Smooth muscle cell (in vitro differentiated cells): ENCODE measurements at regions not wholly inside any gene's neighbourhood (a gene's known extent, or its start where the extent isn't known, plus 50 kb on each side); places are given as distances from the start of the nearest gene placed in this dataset.

Experiments used
- DNase-seq: peaks from one replicate; lab custom pipeline; 2025; ENCODE audit not compliant: unreplicated experiment; lab: John Stamatoyannopoulos, UW
- H2AFZ ChIP-seq: fragments of 200-600 bp; sonication (generic); 2 replicates; pipeline ENCODE4 v1.6.0; 2016; ENCODE audit warnings: antibody characterized with exemption, low read depth, mild to moderate bottlenecking
- H3F3A ChIP-seq: fragments of 200-600 bp; sonication (generic); 2 replicates; pipeline ENCODE4 v1.6.0; 2017; ENCODE audit warnings: antibody characterized with exemption, low read depth
- H3K27ac ChIP-seq: fragments of 200-600 bp; sonication (generic); 2 replicates; pipeline ENCODE4 v1.5.1; 2016; ENCODE audit warnings: low read depth, mild to moderate bottlenecking
- H3K27me3 ChIP-seq: fragments of 200-600 bp; sonication (generic); 2 replicates; pipeline ENCODE4 v1.6.1; 2016; ENCODE audit warnings: low read depth, mild to moderate bottlenecking
- H3K36me3 ChIP-seq: fragments of 200-600 bp; sonication (generic); 2 replicates; pipeline ENCODE4 v1.5.1; 2016; ENCODE audit warnings: low read depth
- H3K4me1 ChIP-seq: fragments of 200-600 bp; sonication (generic); 2 replicates; pipeline ENCODE4 v1.5.1; 2016; ENCODE audit warnings: low read depth
- H3K4me2 ChIP-seq: fragments of 200-600 bp; sonication (generic); 2 replicates; pipeline ENCODE4 v1.6.0; 2016; ENCODE audit warnings: mild to moderate bottlenecking
- H3K4me3 ChIP-seq: fragments of 200-600 bp; sonication (generic); 2 replicates; pipeline ENCODE4 v1.5.1; 2016; ENCODE audit warnings: mild to moderate bottlenecking
- H3K79me2 ChIP-seq: fragments of 200-600 bp; sonication (generic); 2 replicates; pipeline ENCODE4 v1.6.0; 2016; ENCODE audit warnings: low read depth, mild to moderate bottlenecking
- H3K9ac ChIP-seq: fragments of 200-600 bp; sonication (generic); 2 replicates; pipeline ENCODE4 v1.6.0; 2016; ENCODE audit warnings: low read depth
- H3K9me3 ChIP-seq: fragments of 200-600 bp; sonication (generic); replicated peaks from 2 replicates; pipeline ENCODE4 v1.5.1; 2016; ENCODE audit warnings: low read depth
- H4K20me1 ChIP-seq: fragments of 200-600 bp; sonication (generic); 2 replicates; pipeline ENCODE4 v1.6.0; 2016; ENCODE audit warnings: low read depth
- CTCF ChIP-seq: fragments of 200-600 bp; sonication (generic); IDR thresholded peaks from 2 replicates; pipeline ENCODE4 v1.5.1; 2017; ENCODE audit warnings: borderline replicate concordance, mild to moderate bottlenecking, antibody characterized with exemption; ENCODE audit not compliant: insufficient read depth, poor library complexity, severe bottlenecking
- WGBS: methylation state at CpG from one replicate; pipeline ENCODE4 v1.1.7; 2016; ENCODE audit warnings: low lambda C conversion rate; 5-methylcytosine and 5-hydroxymethylcytosine counted together

GRCh38 chr1:182281541-182281940 is 110.0 kb downstream of the GLUL start:
- Histone ChIP-seq H3K9me3 (no peaks in the 10 kb centered on the region), H3K27me3 (no peaks in the 10 kb centered on the region), H2AFZ (no peak overlapping the region), H3K9ac (no peak overlapping the region), H3F3A (no peaks in the 10 kb centered on the region), H4K20me1 (no peaks in the 10 kb centered on the region), H3K36me3 (no peaks in the 10 kb centered on the region), H3K27ac (no peak overlapping the region), H3K4me3 (no peak overlapping the region), H3K79me2 (no peaks in the 10 kb centered on the region), H3K4me1 (peaks cover 23% of the 10 kb centered on the region), H3K4me2 (no peak overlapping the region)
- no peak for TF ChIP-seq CTCF
- no peak for DNase-seq
- 64% methylated on average over 6 of the region's 6 CpGs for WGBS

- H3K79me2 ChIP-seq: no peaks in the 10 kb centered on the region
- H3K9me3 ChIP-seq: no peaks in the 10 kb centered on the region
- no peaks in the 10 kb centered on the region for H3K27me3 ChIP-seq
- H3K9ac ChIP-seq: no peak overlapping the region
- no peak for DNase-seq
- no peak overlapping the region for H3K27ac ChIP-seq
- no peak overlapping the region for H3K4me2 ChIP-seq
- no peak for TF ChIP-seq CTCF
- 94% methylated on average over 2 of the region's 2 CpGs for WGBS
- H3K4me1 ChIP-seq: peaks cover 23% of the 10 kb centered on the region
- H3F3A ChIP-seq: no peaks in the 10 kb centered on the region
- no peaks in the 10 kb centered on the region for H4K20me1 ChIP-seq
- no peaks in the 10 kb centered on the region for H3K36me3 ChIP-seq
- no peak overlapping the region for H2AFZ ChIP-seq
- H3K4me3 ChIP-seq: no peak overlapping the region
Observed at GRCh38 chr1:182280504-182280900, 111.1 kb downstream of the GLUL start.

- no peak overlapping the region for H2AFZ ChIP-seq
- TF ChIP-seq CTCF: no peak
- 66% methylated on average over 9 of the region's 9 CpGs for WGBS
- no peak overlapping the region for H3K27ac ChIP-seq
- H3F3A ChIP-seq: no peaks in the 10 kb centered on the region
- H3K27me3 ChIP-seq: no peaks in the 10 kb centered on the region
- H3K79me2 ChIP-seq: no peaks in the 10 kb centered on the region
- no peak overlapping the region for H3K4me2 ChIP-seq
- H3K9ac ChIP-seq: no peak overlapping the region
- H3K9me3 ChIP-seq: no peaks in the 10 kb centered on the region
- no peak overlapping the region for H3K4me3 ChIP-seq
- no peaks in the 10 kb centered on the region for H4K20me1 ChIP-seq
- H3K36me3 ChIP-seq: no peaks in the 10 kb centered on the region
- H3K4me1 ChIP-seq: peaks cover 23% of the 10 kb centered on the region
- DNase-seq: no peak
Observed at GRCh38 chr1:182279724-182280503, 111.7 kb downstream of the GLUL start.

- Histone ChIP-seq H3K4me1 (peaks cover 23% of the 10 kb centered on the region), H2AFZ (no peak overlapping the region), H3K79me2 (no peaks in the 10 kb centered on the region), H4K20me1 (no peaks in the 10 kb centered on the region), H3K36me3 (no peaks in the 10 kb centered on the region), H3K9me3 (no peaks in the 10 kb centered on the region), H3K27me3 (no peaks in the 10 kb centered on the region), H3K27ac (no peak overlapping the region), H3K9ac (no peak overlapping the region), H3F3A (no peaks in the 10 kb centered on the region), H3K4me2 (no peak overlapping the region), H3K4me3 (no peak overlapping the region)
- DNase-seq: no peak
- 93% methylated on average over 7 of the region's 7 CpGs for WGBS
- TF ChIP-seq CTCF: no peak
Observed at GRCh38 chr1:182279302-182279701, 112.3 kb downstream of the GLUL start.
